Suprapubic skin (tissue), 4 donors: ENCODE measurements at regions not wholly inside any gene's neighbourhood (a gene's known extent, or its start where the extent isn't known, plus 50 kb on each side); places are given as distances from the start of the nearest gene placed in this dataset.

ENCODE experiments used
- DNase-seq, 2 donors: peaks; one replicate each; pipeline ENCODE4 v3.0.0-alpha.2; 2019; ENCODE audit warnings: low spot score in 2 of 2
- H3K27ac ChIP-seq: fragments of 200-600 bp; sonication (generic); one replicate; pipeline ENCODE4 v1.5.1; 2019
- H3K27me3 ChIP-seq: fragments of 200-600 bp; sonication (generic); one replicate; pipeline ENCODE4 v1.5.1; 2019
- H3K36me3 ChIP-seq: fragments of 200-600 bp; sonication (generic); one replicate; pipeline ENCODE4 v1.5.1; 2019
- H3K4me1 ChIP-seq: fragments of 200-600 bp; sonication (generic); one replicate; pipeline ENCODE4 v1.5.1; 2019
- H3K4me3 ChIP-seq: fragments of 200-600 bp; sonication (generic); one replicate; pipeline ENCODE4 v1.5.1; 2019; ENCODE audit warnings: mild to moderate bottlenecking
- H3K9me3 ChIP-seq: fragments of 200-600 bp; sonication (generic); one replicate; pipeline ENCODE4 v1.5.1; 2019
- CTCF ChIP-seq, 2 donors: fragments of 200-600 bp in 1 of 2; fragments of 450-650 bp in 1 of 2; sonication (generic) in 1 of 2; IDR thresholded peaks; one replicate each; pipeline ENCODE4 v1.5.1; 2016 to 2019; ENCODE audit warnings: antibody characterized with exemption in 2 of 2, mild to moderate bottlenecking in 1 of 2, moderate library complexity in 1 of 2
- EP300 ChIP-seq: sonication (generic); formaldehyde crosslinking; IDR thresholded peaks from one replicate; pipeline ENCODE4 v1.6.1; 2017; ENCODE audit warnings: antibody characterized with exemption
- POLR2A ChIP-seq, 2 donors: fragments of 450-650 bp; IDR thresholded peaks; one replicate each; pipeline ENCODE4 v1.6.1; 2017; ENCODE audit warnings: antibody characterized with exemption in 2 of 2, mild to moderate bottlenecking in 2 of 2, moderate library complexity in 2 of 2
- POLR2AphosphoS5 ChIP-seq, 3 donors: sonication (generic); formaldehyde crosslinking; IDR thresholded peaks; one replicate each; pipeline ENCODE4 v1.6.1; 2017; ENCODE audit warnings: antibody characterized with exemption in 3 of 3
- WGBS: methylation state at CpG from one replicate; pipeline ENCODE4 v1.1.5; 2018; 5-methylcytosine and 5-hydroxymethylcytosine counted together

- peaks cover 8% of the 10 kb centered on the region for H3K4me1 ChIP-seq
- DNase-seq: no peak
Observed at GRCh38 chr3:124269619-124270018, 277.7 kb upstream of the ROPN1 start.

GRCh38 chr3:124272605-124273151 is 280.8 kb upstream of the ROPN1 start:
- no peak for DNase-seq
- H3K9me3 ChIP-seq: no peaks in the 10 kb centered on the region
- no peaks in the 10 kb centered on the region for H3K36me3 ChIP-seq
- no peak for TF ChIP-seq POLR2AphosphoS5 (IDR thresholded peaks at IDR 0.05)
- no peak for TF ChIP-seq EP300
- no peak for TF ChIP-seq POLR2A (IDR thresholded peaks at IDR 0.05)
- H3K27me3 ChIP-seq: no peaks in the 10 kb centered on the region
- H3K27ac ChIP-seq: no peak overlapping the region
- no peak overlapping the region for H3K4me3 ChIP-seq
- peaks cover 24% of the 10 kb centered on the region for H3K4me1 ChIP-seq
- 83% methylated on average over 6 of the region's 6 CpGs for WGBS

More at GRCh38 chr3:124269619-124270018, 277.7 kb upstream of the ROPN1 start:
- 64% methylated on average over 1 of the region's 1 CpG for WGBS
- Histone ChIP-seq H3K4me3 (no peak overlapping the region), H3K36me3 (no peaks in the 10 kb centered on the region), H3K27me3 (no peaks in the 10 kb centered on the region), H3K9me3 (no peaks in the 10 kb centered on the region), H3K27ac (no peak overlapping the region)
- TF ChIP-seq EP300 (no peak), POLR2AphosphoS5 (IDR thresholded peaks at IDR 0.05) (no peak), CTCF (IDR thresholded peaks at IDR 0.05) (no peak), POLR2A (IDR thresholded peaks at IDR 0.05) (no peak)

- Histone ChIP-seq H3K9me3 (no peaks in the 10 kb centered on the region), H3K4me3 (no peak overlapping the region), H3K4me1 (peaks cover 31% of the 10 kb centered on the region), H3K36me3 (no peaks in the 10 kb centered on the region), H3K27ac (no peak overlapping the region), H3K27me3 (no peaks in the 10 kb centered on the region)
- 90% methylated on average over 3 of the region's 3 CpGs for WGBS
- TF ChIP-seq POLR2A (IDR thresholded peaks at IDR 0.05) (no peak), POLR2AphosphoS5 (IDR thresholded peaks at IDR 0.05) (no peak), EP300 (no peak), CTCF (IDR thresholded peaks at IDR 0.05) (no peak)
- DNase-seq: no peak
Observed at GRCh38 chr3:124273651-124274050, 281.7 kb upstream of the ROPN1 start.

GRCh38 chr3:124274051-124274450 is 282.1 kb upstream of the ROPN1 start:
- Histone ChIP-seq H3K27me3 (no peaks in the 10 kb centered on the region), H3K4me3 (no peak overlapping the region), H3K36me3 (no peaks in the 10 kb centered on the region), H3K9me3 (no peaks in the 10 kb centered on the region), H3K27ac (no peak overlapping the region), H3K4me1 (peaks cover 34% of the 10 kb centered on the region)
- 84% methylated on average over 7 of the region's 8 CpGs for WGBS
- DNase-seq: no peak
- no peak for TF ChIP-seq POLR2A (IDR thresholded peaks at IDR 0.05)
- TF ChIP-seq POLR2AphosphoS5 (IDR thresholded peaks at IDR 0.05): no peak
- TF ChIP-seq CTCF (IDR thresholded peaks at IDR 0.05): no peak
- TF ChIP-seq EP300: no peak

GRCh38 chr3:124275412-124275811 is 283.5 kb upstream of the ROPN1 start:
- WGBS: 62% methylated on average over 1 of the region's 1 CpG
- peak overlapping the region; percentile 62 for H3K27ac ChIP-seq
- no peak for DNase-seq

More at GRCh38 chr3:124275412-124275811, 283.5 kb upstream of the ROPN1 start:
- Histone ChIP-seq H3K27me3 (no peaks in the 10 kb centered on the region), H3K4me3 (no peak overlapping the region), H3K4me1 (peaks cover 37% of the 10 kb centered on the region), H3K36me3 (no peaks in the 10 kb centered on the region), H3K9me3 (no peaks in the 10 kb centered on the region)
- no peak for TF ChIP-seq EP300
- TF ChIP-seq CTCF (IDR thresholded peaks at IDR 0.05): no peak
- no peak for TF ChIP-seq POLR2AphosphoS5 (IDR thresholded peaks at IDR 0.05)
- no peak for TF ChIP-seq POLR2A (IDR thresholded peaks at IDR 0.05)
